ENCODE measurements at regions not wholly inside any gene's neighbourhood (a gene's known extent, or its start where the extent isn't known, plus 50 kb on each side); places are given as distances from the start of the nearest gene placed in this dataset.

DNA sequence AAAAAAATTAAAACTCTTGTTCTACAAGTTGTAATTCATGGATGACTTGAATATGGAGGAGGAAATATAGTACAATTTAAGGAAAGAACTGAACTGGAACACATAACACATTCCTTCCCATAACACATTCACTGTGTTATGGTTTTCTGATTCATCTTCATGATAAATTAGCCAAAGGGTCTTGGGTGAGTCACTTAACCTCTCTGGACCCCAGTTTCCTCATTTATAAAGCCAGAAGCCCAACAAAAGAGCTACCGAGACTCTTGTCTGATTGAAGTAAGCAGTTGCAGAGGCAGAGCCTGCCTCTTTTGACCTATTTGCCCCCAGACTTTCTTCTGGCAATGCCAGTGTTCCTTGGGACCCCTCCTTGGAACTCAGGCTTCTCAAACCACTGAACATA lies 161.9 kb upstream of the KCTD3 start:
- intact Hi-C loops (cut with micrococcal nuclease) = no loop called here
- no peak for TF ChIP-seq TRIM28 (IDR thresholded peaks at IDR 0.05)
- no peak for TF ChIP-seq C11orf30 (IDR thresholded peaks at IDR 0.05; ENCODE audit: low read depth)
- TF ChIP-seq HMGN3 (IDR thresholded peaks at IDR 0.05; ENCODE audit: borderline replicate concordance, extremely low read depth, insufficient read length, low read depth, low read length) = no peak
- no peak for TF ChIP-seq ZNF24 (IDR thresholded peaks at IDR 0.05)
- TF ChIP-seq SRSF9 (IDR thresholded peaks at IDR 0.05; ENCODE audit: borderline replicate concordance, low read depth, low read length) = no peak
- TF ChIP-seq MCM7 (IDR thresholded peaks at IDR 0.05) = no peak
- TF ChIP-seq ETV5 (CRISPR knock-in tag; IDR thresholded peaks at IDR 0.05; ENCODE audit: low read depth) = no peak
- TF ChIP-seq XRCC4 (IDR thresholded peaks at IDR 0.05; ENCODE audit: extremely low read depth, insufficient read depth, insufficient read length) = no peak
- TF ChIP-seq, protein P1, sequence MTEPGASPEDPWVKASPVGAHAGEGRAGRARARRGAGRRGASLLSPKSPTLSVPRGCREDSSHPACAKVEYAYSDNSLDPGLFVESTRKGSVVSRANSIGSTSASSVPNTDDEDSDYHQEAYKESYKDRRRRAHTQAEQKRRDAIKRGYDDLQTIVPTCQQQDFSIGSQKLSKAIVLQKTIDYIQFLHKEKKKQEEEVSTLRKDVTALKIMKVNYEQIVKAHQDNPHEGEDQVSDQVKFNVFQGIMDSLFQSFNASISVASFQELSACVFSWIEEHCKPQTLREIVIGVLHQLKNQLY (CRISPR knock-in tag; conservative IDR thresholded peaks at IDR 0.05) = no peak
- TF ChIP-seq, protein P2, sequence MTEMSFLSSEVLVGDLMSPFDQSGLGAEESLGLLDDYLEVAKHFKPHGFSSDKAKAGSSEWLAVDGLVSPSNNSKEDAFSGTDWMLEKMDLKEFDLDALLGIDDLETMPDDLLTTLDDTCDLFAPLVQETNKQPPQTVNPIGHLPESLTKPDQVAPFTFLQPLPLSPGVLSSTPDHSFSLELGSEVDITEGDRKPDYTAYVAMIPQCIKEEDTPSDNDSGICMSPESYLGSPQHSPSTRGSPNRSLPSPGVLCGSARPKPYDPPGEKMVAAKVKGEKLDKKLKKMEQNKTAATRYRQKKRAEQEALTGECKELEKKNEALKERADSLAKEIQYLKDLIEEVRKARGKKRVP (CRISPR knock-in tag; IDR thresholded peaks at IDR 0.05) = no peak
- no peak for TF ChIP-seq ZNF584 (CRISPR knock-in tag; IDR thresholded peaks at IDR 0.05; ENCODE audit: low read depth)
- no peak for TF ChIP-seq ZNF408 (CRISPR knock-in tag; IDR thresholded peaks at IDR 0.05; ENCODE audit: low read depth)
- TF ChIP-seq POLR2G (IDR thresholded peaks at IDR 0.05; ENCODE audit: low read depth, low read length) = no peak
- BruUV-seq (replicated peaks) = no TSS peak
- Histone ChIP-seq H4K20me1 (replicated peaks; ENCODE audit: control insufficient read depth, insufficient read depth, low read length) (no peaks in the 10 kb centered on the region), H2AFZ (ENCODE audit: low read depth, low read length) (no peak overlapping the region), H3K4me3 (no peak overlapping the region), H3K36me3 (ENCODE audit: control insufficient read depth, insufficient read depth, low read length) (no peaks in the 10 kb centered on the region), H3K27me3 (ENCODE audit: control insufficient read depth in 2 of 2, insufficient read depth in 2 of 2, low read length in 2 of 2) (no peaks in the 10 kb centered on the region), H3K9me3 (replicated peaks; ENCODE audit: control insufficient read depth, insufficient read depth, low read depth, low read length) (no peaks in the 10 kb centered on the region), H3K9ac (ENCODE audit: insufficient read depth in 1 of 2, low read depth in 2 of 2, low read length in 2 of 2) (no peak overlapping the region), H3K9me1 (ENCODE audit: control insufficient read depth, insufficient read depth, low read length) (no peaks in the 10 kb centered on the region), H3K4me2 (ENCODE audit: insufficient read depth, low read length) (no peak overlapping the region), H3K27ac (ENCODE audit: extremely low read depth, low read depth, low read length) (no peak overlapping the region), H3K79me2 (ENCODE audit: control insufficient read depth, insufficient read depth, low read length) (no peaks in the 10 kb centered on the region), H3K4me1 (replicated peaks in 1 of 2; ENCODE audit: control insufficient read depth in 2 of 2, insufficient read depth in 2 of 2, low read length in 2 of 2) (no peaks in the 10 kb centered on the region)
- no peak for DNase-seq (ENCODE audit: extremely low read depth in 1 of 4, low spot score in 3 of 4)
- WGBS (ENCODE audit: insufficient coverage, low coverage, missing lambda C conversion rate) = 0% methylated on average over 1 of the region's 1 CpG
- ChIA-PET CTCF (ENCODE audit: low intra/inter-chr PET ratio) (no interaction called here), POLR2A (no interaction called here)
- FAIRE-seq = no peak
- in situ Hi-C loops (cut with MboI) = no loop called here
- no peak for ATAC-seq
